HEK293 (cell line): ENCODE measurements at regions not wholly inside any gene's neighbourhood (a gene's known extent, or its start where the extent isn't known, plus 50 kb on each side); places are given as distances from the start of the nearest gene placed in this dataset.

Source experiments
- BCL11A ChIP-seq: fragments of 450-650 bp; formaldehyde crosslinking; IDR thresholded peaks from 2 replicates; pipeline ENCODE4 v1.5.1; 2016; ENCODE audit warnings: low read depth, missing biosample characterization, missing genetic modification characterization
- RBAK ChIP-seq: fragments of 450-650 bp; formaldehyde crosslinking; IDR thresholded peaks from 2 replicates; pipeline ENCODE4 v1.5.1; 2016; ENCODE audit warnings: missing biosample characterization, missing genetic modification characterization
- YY1 ChIP-seq: fragments of 450-650 bp; formaldehyde crosslinking; IDR thresholded peaks from 2 replicates; pipeline ENCODE4 v1.5.1; 2018; ENCODE audit warnings: missing biosample characterization, missing genetic modification characterization
- YY2 ChIP-seq: fragments of 450-650 bp; formaldehyde crosslinking; IDR thresholded peaks from 2 replicates; pipeline ENCODE4 v1.5.1; 2016; ENCODE audit warnings: missing biosample characterization, missing genetic modification characterization
- ZBTB20 ChIP-seq: fragments of 450-650 bp; formaldehyde crosslinking; IDR thresholded peaks from 2 replicates; pipeline ENCODE4 v1.5.1; 2016; ENCODE audit warnings: missing biosample characterization, missing genetic modification characterization
- ZNF16 ChIP-seq: fragments of 450-650 bp; formaldehyde crosslinking; IDR thresholded peaks from 2 replicates; pipeline ENCODE4 v1.5.1; 2016; ENCODE audit warnings: low read depth, missing biosample characterization, missing genetic modification characterization
- ZNF169 ChIP-seq: fragments of 450-650 bp; formaldehyde crosslinking; IDR thresholded peaks from 2 replicates; pipeline ENCODE4 v1.5.1; 2016; ENCODE audit warnings: missing biosample characterization, missing genetic modification characterization
- ZNF274 ChIP-seq, 2 experiments: fragments of 200-500 bp in 1 of 2; fragments of 450-650 bp in 1 of 2; sonication (Bioruptor generic) in 1 of 2; formaldehyde crosslinking in 1 of 2; IDR thresholded peaks; 2 replicates each; pipeline versions ENCODE4 v1.5.1 to v1.6.1; 2014 to 2016; ENCODE audit warnings: borderline replicate concordance in 1 of 2, inconsistent platforms in 1 of 2, low read length in 1 of 2, missing biosample characterization in 1 of 2, missing genetic modification characterization in 1 of 2
- ZNF292 ChIP-seq: fragments of 450-650 bp; formaldehyde crosslinking; IDR thresholded peaks from 2 replicates; pipeline ENCODE4 v1.5.1; 2016; ENCODE audit warnings: low read depth, missing biosample characterization, missing genetic modification characterization, borderline replicate concordance
- ZNF311 ChIP-seq: fragments of 450-650 bp; formaldehyde crosslinking; IDR thresholded peaks from 2 replicates; pipeline ENCODE4 v1.5.1; 2017; ENCODE audit warnings: missing biosample characterization, missing genetic modification characterization, borderline replicate concordance
- ZNF777 ChIP-seq: fragments of 450-650 bp; formaldehyde crosslinking; IDR thresholded peaks from 2 replicates; pipeline ENCODE4 v1.5.1; 2017; ENCODE audit warnings: missing biosample characterization, missing genetic modification characterization, borderline replicate concordance
- TF ChIP-seq, protein P1 (sequence below): fragments of 450-650 bp; formaldehyde crosslinking; IDR thresholded peaks from 2 replicates; pipeline ENCODE4 v1.5.1; 2016; ENCODE audit warnings: missing biosample characterization, missing genetic modification characterization

DNA sequence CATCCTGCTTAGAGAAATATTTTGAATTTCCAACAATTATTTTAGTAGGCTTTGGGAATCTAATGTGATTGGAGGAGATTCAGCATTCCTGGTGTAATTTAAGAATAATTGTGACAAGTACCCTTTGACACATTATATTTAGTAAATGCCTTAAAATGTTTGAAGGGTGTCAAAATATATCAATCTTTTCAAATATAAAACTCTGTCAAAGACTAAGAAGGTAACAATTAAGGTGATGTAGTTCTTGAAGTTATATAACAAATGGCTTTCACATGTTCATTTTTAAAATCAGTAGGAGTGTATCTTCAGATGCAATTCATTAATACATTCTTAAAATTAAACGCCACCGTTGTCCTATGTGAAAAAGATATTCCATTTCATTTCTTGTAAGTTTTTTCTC is 1977.1 kb upstream of the CDH9 start:
- TF ChIP-seq RBAK (no peak), ZNF274 (IDR thresholded peaks at IDR 0.05; ENCODE audit: low read length) (no peak), ZNF274 (tag by site-specific recombination; IDR thresholded peaks at IDR 0.05; ENCODE audit: borderline replicate concordance) (no peak), ZNF311 (tag by site-specific recombination) (no peak), ZNF16 (tag by site-specific recombination) (no peak), ZNF169 (tag by site-specific recombination) (no peak), ZNF777 (no peak), YY2 (no peak), ZNF292 (no peak), BCL11A (tag by site-specific recombination) (no peak), ZBTB20 (tag by site-specific recombination) (no peak), YY1 (no peak)
- TF ChIP-seq, protein P1, sequence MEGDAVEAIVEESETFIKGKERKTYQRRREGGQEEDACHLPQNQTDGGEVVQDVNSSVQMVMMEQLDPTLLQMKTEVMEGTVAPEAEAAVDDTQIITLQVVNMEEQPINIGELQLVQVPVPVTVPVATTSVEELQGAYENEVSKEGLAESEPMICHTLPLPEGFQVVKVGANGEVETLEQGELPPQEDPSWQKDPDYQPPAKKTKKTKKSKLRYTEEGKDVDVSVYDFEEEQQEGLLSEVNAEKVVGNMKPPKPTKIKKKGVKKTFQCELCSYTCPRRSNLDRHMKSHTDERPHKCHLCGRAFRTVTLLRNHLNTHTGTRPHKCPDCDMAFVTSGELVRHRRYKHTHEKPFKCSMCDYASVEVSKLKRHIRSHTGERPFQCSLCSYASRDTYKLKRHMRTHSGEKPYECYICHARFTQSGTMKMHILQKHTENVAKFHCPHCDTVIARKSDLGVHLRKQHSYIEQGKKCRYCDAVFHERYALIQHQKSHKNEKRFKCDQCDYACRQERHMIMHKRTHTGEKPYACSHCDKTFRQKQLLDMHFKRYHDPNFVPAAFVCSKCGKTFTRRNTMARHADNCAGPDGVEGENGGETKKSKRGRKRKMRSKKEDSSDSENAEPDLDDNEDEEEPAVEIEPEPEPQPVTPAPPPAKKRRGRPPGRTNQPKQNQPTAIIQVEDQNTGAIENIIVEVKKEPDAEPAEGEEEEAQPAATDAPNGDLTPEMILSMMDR (tag by site-specific recombination) = no peak
